ENCODE measurements at regions not wholly inside any gene's neighbourhood (a gene's known extent, or its start where the extent isn't known, plus 50 kb on each side); places are given as distances from the start of the nearest gene placed in this dataset.

DNA sequence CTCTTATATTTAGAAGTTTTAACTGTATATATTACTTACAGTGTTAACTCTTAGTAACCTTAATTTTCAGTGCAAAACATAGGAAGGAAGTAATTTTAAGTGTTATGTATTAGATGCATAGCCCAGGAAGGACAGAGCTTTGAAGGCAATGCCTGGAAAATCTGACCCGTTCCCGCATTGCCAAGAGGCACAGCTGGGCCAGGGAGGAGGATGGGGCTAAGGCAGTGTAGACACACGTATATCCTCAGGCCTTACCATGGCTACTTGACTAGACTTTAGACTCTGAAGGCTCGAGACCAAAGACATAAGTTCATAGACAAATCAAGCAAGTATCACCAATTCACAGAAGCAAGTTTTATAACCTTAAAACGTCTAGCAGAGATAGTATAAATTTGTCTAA, 1944.2 kb downstream of the OLFM4 start:
- ChIA-PET CTCF (ENCODE audit: partially characterized antibody) (no interaction called here), POLR2A (ENCODE audit: partially characterized antibody) (no interaction called here)
- no peak overlapping the region for H2AK5ac ChIP-seq (ENCODE audit: low read depth, low read length)
- H3K79me1 ChIP-seq (ENCODE audit: low read depth, low read length) = no peaks in the 10 kb centered on the region
- TF ChIP-seq, protein P1, sequence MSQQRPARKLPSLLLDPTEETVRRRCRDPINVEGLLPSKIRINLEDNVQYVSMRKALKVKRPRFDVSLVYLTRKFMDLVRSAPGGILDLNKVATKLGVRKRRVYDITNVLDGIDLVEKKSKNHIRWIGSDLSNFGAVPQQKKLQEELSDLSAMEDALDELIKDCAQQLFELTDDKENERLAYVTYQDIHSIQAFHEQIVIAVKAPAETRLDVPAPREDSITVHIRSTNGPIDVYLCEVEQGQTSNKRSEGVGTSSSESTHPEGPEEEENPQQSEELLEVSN (IDR thresholded peaks at IDR 0.05) = no peak
- TF ChIP-seq RAD21 (IDR thresholded peaks at IDR 0.05 in 1 of 2, conservative IDR thresholded peaks at IDR 0.05 in 1 of 2; ENCODE audit: low read depth in 2 of 2, low read length in 2 of 2) = no peak
- TF ChIP-seq FOSL1 (IDR thresholded peaks at IDR 0.05; ENCODE audit: insufficient read depth, low read depth, low read length) = no peak
- no peak for TF ChIP-seq TCF12 (IDR thresholded peaks at IDR 0.05; ENCODE audit: low read depth, low read length)
- no peak for TF ChIP-seq SP4 (IDR thresholded peaks at IDR 0.05; ENCODE audit: low read length)
- no peak for TF ChIP-seq SIX5 (IDR thresholded peaks at IDR 0.05; ENCODE audit: low read depth, low read length)
- TF ChIP-seq RBBP5 (IDR thresholded peaks at IDR 0.05; ENCODE audit: borderline replicate concordance, low read depth, low read length) = no peak
- no peak for TF ChIP-seq KDM1A (IDR thresholded peaks at IDR 0.05; ENCODE audit: borderline replicate concordance, low read length)
- H2AFZ ChIP-seq (ENCODE audit: low read length) = no peak overlapping the region; the same call in 1 of the 2 replicates
- DNase-seq (ENCODE audit: low read depth in 1 of 2, low spot score in 2 of 2) = no peak
- no peak overlapping the region for H3K23ac ChIP-seq (ENCODE audit: insufficient read length)
- no peaks in the 10 kb centered on the region for H3K27me3 ChIP-seq (replicated peaks in 1 of 4; ENCODE audit: control insufficient read depth in 3 of 4, extremely low read depth in 1 of 4, insufficient read depth in 3 of 4, low read length in 3 of 4)
- H2BK20ac ChIP-seq (ENCODE audit: low read length) = peak overlapping the region; percentile 93; the same call in 1 of the 2 replicates
- no peak overlapping the region for H3K18ac ChIP-seq (ENCODE audit: extremely low read depth, low read length)
- H3K9me3 ChIP-seq (ENCODE audit: insufficient read depth in 2 of 2, low read depth in 1 of 2, low read length in 1 of 2) = no peaks in the 10 kb centered on the region
- no peaks in the 10 kb centered on the region for H4K20me1 ChIP-seq (replicated peaks in 1 of 2; ENCODE audit: control insufficient read depth in 1 of 2, insufficient read depth in 2 of 2, low read length in 2 of 2)
- no peak overlapping the region for H3K27ac ChIP-seq (ENCODE audit: low read depth, low read length)
- no peak overlapping the region for H2BK120ac ChIP-seq (replicated peaks; ENCODE audit: low read depth, low read length)
- no peaks in the 10 kb centered on the region for H3K36me3 ChIP-seq (ENCODE audit: control insufficient read depth in 2 of 4, insufficient read depth in 4 of 4, low read length in 3 of 4)
- no peak overlapping the region for H4K8ac ChIP-seq (ENCODE audit: extremely low read depth, insufficient read depth, low read length)
- no peak overlapping the region for H3K56ac ChIP-seq (replicated peaks; ENCODE audit: insufficient read length, low read depth, low read length)
- no peak overlapping the region for H3K14ac ChIP-seq (ENCODE audit: insufficient read length)
- no peak overlapping the region for H3K4ac ChIP-seq (replicated peaks; ENCODE audit: insufficient read length, low read depth, low read length)
- H3K9ac ChIP-seq (replicated peaks in 1 of 4; ENCODE audit: extremely low read depth in 1 of 4, low read depth in 3 of 4, low read length in 3 of 4) = no peak overlapping the region
- no peaks in the 10 kb centered on the region for H3K79me2 ChIP-seq (ENCODE audit: control insufficient read depth in 1 of 2, insufficient read depth in 2 of 2, low read length in 2 of 2)
- H3K4me2 ChIP-seq (ENCODE audit: insufficient read depth in 1 of 2, low read depth in 2 of 2, low read length in 2 of 2) = no peak overlapping the region
- no peak overlapping the region for H4K5ac ChIP-seq (ENCODE audit: insufficient read length, low read depth, low read length)
- no peak for FAIRE-seq
- H3K4me3 ChIP-seq (ENCODE audit: extremely low read depth in 1 of 4, insufficient read depth in 2 of 4, low read depth in 3 of 4, low read length in 4 of 4) = no peak overlapping the region
- 82% methylated on average over 5 of the region's 5 CpGs; no CpG with 5 or more reads in 1 of the 2 experiments for WGBS, 2 experiments (ENCODE audit: extremely low coverage in 1 of 2, insufficient coverage in 1 of 2, insufficient read length in 1 of 2, insufficient replicate concordance in 2 of 2, low coverage in 1 of 2, low lambda C conversion rate in 2 of 2, missing lambda C conversion rate in 1 of 2)
- 0 out of 7 replicates have a peak, but pooled peaks cover 0 to 2% (median 0%) of the 10 kb centered on the region in 4 experiments for H3K4me1 ChIP-seq (replicated peaks in 1 of 4; ENCODE audit: control insufficient read depth in 3 of 4, insufficient read depth in 4 of 4, low read length in 3 of 4)
- H2BK12ac ChIP-seq (ENCODE audit: low read depth, low read length) = no peak overlapping the region
- H4K91ac ChIP-seq (replicated peaks; ENCODE audit: insufficient read length, low read length) = no peak overlapping the region
- H3K23me2 ChIP-seq (ENCODE audit: low read depth, low read length) = no peaks in the 10 kb centered on the region
- H2BK15ac ChIP-seq (ENCODE audit: low read length) = no peak overlapping the region
- no peak overlapping the region for H2BK5ac ChIP-seq (ENCODE audit: low read depth, low read length)

Measured in H1 (cell line).